GM23248 (cell line): ENCODE measurements at regions not wholly inside any gene's neighbourhood (a gene's known extent, or its start where the extent isn't known, plus 50 kb on each side); places are given as distances from the start of the nearest gene placed in this dataset.

Experiments used
- EZH2 ChIP-seq: fragments of 200-600 bp; sonication (generic); IDR thresholded peaks from 2 replicates; pipeline ENCODE4 v1.6.1; 2018; ENCODE audit warnings: antibody characterized with exemption, mild to moderate bottlenecking; ENCODE audit not compliant: insufficient read depth, poor library complexity, severe bottlenecking
- EZH2phosphoT487 ChIP-seq: fragments of 200-600 bp; sonication (generic); IDR thresholded peaks from 2 replicates; pipeline ENCODE4 v1.6.1; 2018; ENCODE audit warnings: antibody characterized with exemption, moderate library complexity, mild to moderate bottlenecking, low read depth; ENCODE audit not compliant: insufficient read depth

- no peak for TF ChIP-seq EZH2phosphoT487
- no peak for TF ChIP-seq EZH2
These were observed 67.4 kb upstream of the PTCH1 start for GRCh38 chr9:95584176-95584575.
